ENCODE measurements at regions not wholly inside any gene's neighbourhood (a gene's known extent, or its start where the extent isn't known, plus 50 kb on each side); places are given as distances from the start of the nearest gene placed in this dataset.

GRCh38 chr10:105807935-105808587 lies 1167.0 kb downstream of the SORCS3 start:
- WGBS, result 81% methylated on average over 8 of the region's 8 CpGs
- no peak for DNase-seq (ENCODE audit: extremely low spot score)
- no peaks in the 10 kb centered on the region for H3K9me3 ChIP-seq
- H3K4me1 ChIP-seq, result no peaks in the 10 kb centered on the region
- no peaks in the 10 kb centered on the region for H3K36me3 ChIP-seq
- no peak overlapping the region for H3K4me3 ChIP-seq
- no peak overlapping the region for H3K27ac ChIP-seq (replicated peaks in 1 of 4)
- TF ChIP-seq POLR2AphosphoS5 (IDR thresholded peaks at IDR 0.05) (no peak), CTCF (IDR thresholded peaks at IDR 0.05) (no peak), EP300 (IDR thresholded peaks at IDR 0.05) (no peak), POLR2A (IDR thresholded peaks at IDR 0.05; ENCODE audit: low read depth) (no peak)
- intact Hi-C loops (cut with DNase I), result no loop called here
- H3K27me3 ChIP-seq, result no peaks in the 10 kb centered on the region

- H3K9me3 ChIP-seq, result no peaks in the 10 kb centered on the region
- no peak for TF ChIP-seq POLR2A (IDR thresholded peaks at IDR 0.05; ENCODE audit: low read depth)
- no peak for TF ChIP-seq EP300 (IDR thresholded peaks at IDR 0.05)
- no peak for TF ChIP-seq POLR2AphosphoS5 (IDR thresholded peaks at IDR 0.05)
- intact Hi-C loops (cut with DNase I), result no loop called here
- no peak for DNase-seq (ENCODE audit: extremely low spot score)
- WGBS, result 66% methylated on average over 2 of the region's 2 CpGs
- no peaks in the 10 kb centered on the region for H3K27me3 ChIP-seq
- H3K4me3 ChIP-seq, result no peak overlapping the region
- no peak overlapping the region for H3K27ac ChIP-seq (replicated peaks in 1 of 4)
- no peaks in the 10 kb centered on the region for H3K36me3 ChIP-seq
- H3K4me1 ChIP-seq, result no peaks in the 10 kb centered on the region
These were observed 1162.1 kb downstream of the SORCS3 start for GRCh38 chr10:105803206-105803605.

- no peaks in the 10 kb centered on the region for H3K27me3 ChIP-seq
- DNase-seq (ENCODE audit: extremely low spot score), result no peak
- H3K36me3 ChIP-seq, result no peaks in the 10 kb centered on the region
- H3K27ac ChIP-seq (replicated peaks in 1 of 4), result no peak overlapping the region
- no peaks in the 10 kb centered on the region for H3K4me1 ChIP-seq
- TF ChIP-seq EP300 (IDR thresholded peaks at IDR 0.05), result no peak
- TF ChIP-seq CTCF (IDR thresholded peaks at IDR 0.05), result no peak
- TF ChIP-seq POLR2A (IDR thresholded peaks at IDR 0.05; ENCODE audit: low read depth), result no peak
- no peak for TF ChIP-seq POLR2AphosphoS5 (IDR thresholded peaks at IDR 0.05)
- 96% methylated on average over 1 of the region's 1 CpG for WGBS
- H3K9me3 ChIP-seq, result no peaks in the 10 kb centered on the region
- no peak overlapping the region for H3K4me3 ChIP-seq
- intact Hi-C loops (cut with DNase I), result no loop called here
These were observed 1159.6 kb downstream of the SORCS3 start for GRCh38 chr10:105800641-105801040.

- H3K36me3 ChIP-seq, result no peaks in the 10 kb centered on the region
- WGBS, result 86% methylated on average over 3 of the region's 3 CpGs
These were observed 1157.3 kb downstream of the SORCS3 start for GRCh38 chr10:105798328-105798889.

More at GRCh38 chr10:105798328-105798889, 1157.3 kb downstream of the SORCS3 start:
- intact Hi-C loops (cut with DNase I), result no loop called here
- no peak for TF ChIP-seq EP300 (IDR thresholded peaks at IDR 0.05)
- no peak for TF ChIP-seq POLR2A (IDR thresholded peaks at IDR 0.05; ENCODE audit: low read depth)
- TF ChIP-seq CTCF (IDR thresholded peaks at IDR 0.05), result no peak
- no peak for TF ChIP-seq POLR2AphosphoS5 (IDR thresholded peaks at IDR 0.05)
- H3K27me3 ChIP-seq, result no peaks in the 10 kb centered on the region
- H3K27ac ChIP-seq (replicated peaks in 1 of 4), result no peak overlapping the region
- no peak for DNase-seq (ENCODE audit: extremely low spot score)
- no peaks in the 10 kb centered on the region for H3K9me3 ChIP-seq
- H3K4me1 ChIP-seq, result no peaks in the 10 kb centered on the region
- H3K4me3 ChIP-seq, result no peak overlapping the region

Measured in esophagus muscularis mucosa (tissue), 4 donors.